Fibroblast of gingiva (primary cell): ENCODE measurements at regions not wholly inside any gene's neighbourhood (a gene's known extent, or its start where the extent isn't known, plus 50 kb on each side); places are given as distances from the start of the nearest gene placed in this dataset.

Source experiments
- DNase-seq: peaks from one replicate; pipeline ENCODE4 v3.0.0-alpha.2; 2011; ENCODE audit warnings: low read depth

DNA sequence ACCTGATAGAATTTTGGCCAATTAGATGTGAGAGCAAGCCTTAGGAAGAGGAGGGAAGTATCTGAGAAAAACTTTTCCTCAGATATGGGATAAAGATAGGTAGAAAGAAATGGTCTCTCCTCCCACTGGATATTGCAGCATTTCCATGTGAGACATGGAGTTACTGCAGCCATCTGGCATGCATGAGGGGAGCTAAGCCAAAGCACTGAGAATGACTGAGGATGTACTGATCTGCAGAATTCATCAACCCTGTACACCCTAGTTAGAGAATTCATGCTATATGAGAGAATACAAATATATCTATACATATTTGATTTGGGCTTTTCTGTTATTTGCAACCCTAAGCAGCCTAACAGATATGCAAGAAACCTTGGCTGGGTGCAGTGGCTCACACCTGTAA is 52.5 kb upstream of the RPL34 start:
- DNase-seq = no peak

DNA sequence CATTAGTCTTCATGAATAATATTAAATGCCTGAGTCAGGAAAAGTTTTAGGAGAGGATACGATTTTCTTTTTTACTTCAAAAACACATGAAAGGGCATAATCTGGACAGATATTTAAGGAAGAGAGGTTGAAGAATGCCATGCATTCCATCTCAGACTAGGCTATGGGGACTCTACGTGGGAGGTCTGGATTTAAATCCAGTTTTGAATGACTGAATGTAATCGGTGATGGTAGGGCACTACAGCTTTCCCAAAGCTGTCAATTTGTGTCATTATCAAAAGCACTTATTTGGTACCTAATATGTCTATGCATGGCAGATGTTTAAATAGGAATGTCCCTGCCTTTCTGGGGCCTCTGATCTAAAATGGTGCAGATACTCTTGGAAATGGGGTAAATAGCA is 59.3 kb upstream of the RPL34 start:
- no peak for DNase-seq

DNA sequence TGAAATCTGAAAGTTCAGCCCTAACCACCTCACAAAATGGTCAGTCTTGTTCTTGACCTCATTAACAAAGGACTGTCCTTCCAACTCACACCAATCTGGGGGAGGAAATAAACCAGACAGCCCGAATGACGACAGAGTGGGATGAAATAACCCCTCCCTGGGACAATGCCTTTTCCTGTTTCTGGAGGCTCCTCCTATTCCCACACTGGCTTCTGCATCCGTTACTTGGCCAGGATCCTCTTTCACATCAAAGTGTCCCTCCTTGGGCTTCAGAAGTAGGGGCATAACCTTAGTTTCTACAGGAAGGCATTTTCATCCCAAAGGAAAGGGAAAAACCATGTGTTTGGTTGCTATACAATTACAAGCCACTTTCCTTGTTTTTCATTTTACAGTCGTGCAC is 59.8 kb upstream of the RPL34 start:
- no peak for DNase-seq

DNA sequence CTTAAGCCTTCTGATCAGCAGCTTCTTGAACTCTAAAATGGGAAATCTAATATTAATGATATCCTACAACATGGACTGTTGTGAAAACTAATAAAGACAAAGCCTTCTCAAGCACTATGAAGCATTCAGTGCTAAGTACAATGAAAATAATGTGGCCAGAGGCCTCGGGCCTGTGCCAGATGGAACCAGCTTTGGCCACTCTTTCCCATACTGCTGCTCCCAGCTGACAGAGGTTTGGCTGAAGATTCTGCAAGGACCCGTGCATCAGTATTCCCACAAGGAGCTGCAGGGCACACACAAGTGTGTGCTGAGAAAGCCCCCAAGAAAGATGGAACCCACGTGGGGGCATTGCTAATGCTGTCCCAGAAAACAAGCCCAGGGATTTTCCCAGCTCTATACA is 60.5 kb upstream of the RPL34 start:
- DNase-seq = no peak

DNA sequence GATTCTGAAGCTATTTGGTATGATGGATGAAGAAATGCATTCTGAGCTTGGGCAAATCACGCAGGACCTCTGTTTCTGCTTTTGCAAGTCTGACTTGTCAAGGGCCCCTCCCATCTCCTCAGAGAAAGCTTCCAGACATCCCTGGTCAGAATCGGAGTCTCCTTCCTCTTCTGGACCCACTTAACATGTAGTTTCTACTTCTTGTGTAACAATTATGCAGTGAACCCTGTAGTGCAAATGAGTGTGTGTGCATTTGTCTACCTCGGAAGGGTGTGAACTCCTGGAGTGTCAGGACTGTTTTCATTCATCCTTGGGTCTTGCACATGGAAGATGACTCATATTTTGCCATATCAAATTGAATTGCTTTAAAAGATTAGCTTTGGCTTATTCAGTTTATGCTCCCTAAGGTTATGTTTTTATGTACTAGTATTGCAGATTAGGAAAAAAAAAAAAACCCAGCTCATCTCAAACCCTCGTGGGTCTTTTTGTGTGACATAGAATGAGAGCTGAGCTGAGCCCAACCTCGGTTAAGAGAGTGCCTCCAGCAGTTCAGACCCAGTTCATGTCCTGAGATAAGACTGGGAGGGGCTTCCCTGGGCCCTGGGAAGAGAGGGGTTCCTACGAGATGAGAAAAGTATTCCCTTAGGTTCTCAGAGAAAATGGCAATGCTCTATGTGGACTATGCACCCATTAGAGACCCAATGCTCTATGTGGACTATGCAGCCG is 61.1 kb upstream of the RPL34 start:
- no peak for DNase-seq

DNA sequence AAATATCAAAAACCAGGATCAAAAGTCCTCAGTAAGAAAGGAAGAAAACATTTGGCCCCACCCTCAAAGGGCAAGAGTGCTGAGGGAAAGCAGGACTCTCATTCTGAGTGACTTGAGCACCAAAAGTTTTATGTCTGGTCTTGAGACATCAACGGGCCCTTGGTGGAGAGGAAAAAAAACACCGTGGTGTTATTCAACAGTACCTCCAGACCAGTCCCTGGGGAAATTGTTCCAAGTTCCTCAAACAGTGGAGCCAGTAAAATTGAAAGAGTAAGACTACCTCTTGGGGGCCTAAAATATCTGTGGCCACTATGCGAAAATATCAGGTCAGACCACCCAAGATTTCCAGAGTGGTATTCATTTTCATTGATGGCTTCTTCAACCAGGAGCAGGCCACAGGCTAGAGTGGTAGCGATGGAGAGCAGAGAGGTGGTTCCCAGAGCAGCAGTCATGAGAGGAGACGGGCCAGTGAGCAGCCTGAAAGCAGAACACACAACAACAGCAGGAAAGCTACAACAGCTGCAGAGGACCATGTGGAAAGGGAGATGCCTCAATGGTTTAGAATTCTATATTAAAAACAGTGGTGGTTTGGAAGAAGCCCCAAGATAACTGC is 63.7 kb upstream of the RPL34 start:
- DNase-seq = no peak

DNA sequence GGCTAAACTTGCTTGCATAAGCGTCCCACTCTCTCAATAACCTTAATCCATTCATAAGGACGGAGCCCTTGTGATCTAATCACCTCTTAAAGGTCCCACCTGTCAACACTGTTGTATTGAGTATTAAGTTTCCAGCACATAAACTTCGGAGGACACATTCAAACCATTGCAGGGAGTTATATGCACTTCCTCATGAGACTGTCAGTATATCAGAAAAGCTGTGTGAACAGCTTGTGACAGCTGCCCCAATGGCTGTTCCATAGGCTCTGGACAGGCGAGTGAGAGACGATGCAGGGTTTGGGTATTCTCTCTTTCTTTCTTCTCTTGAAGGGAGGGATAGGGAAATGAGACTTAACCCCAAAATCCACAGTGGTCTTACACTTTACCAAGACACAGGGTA is 64.2 kb upstream of the RPL34 start:
- DNase-seq = no peak

DNA sequence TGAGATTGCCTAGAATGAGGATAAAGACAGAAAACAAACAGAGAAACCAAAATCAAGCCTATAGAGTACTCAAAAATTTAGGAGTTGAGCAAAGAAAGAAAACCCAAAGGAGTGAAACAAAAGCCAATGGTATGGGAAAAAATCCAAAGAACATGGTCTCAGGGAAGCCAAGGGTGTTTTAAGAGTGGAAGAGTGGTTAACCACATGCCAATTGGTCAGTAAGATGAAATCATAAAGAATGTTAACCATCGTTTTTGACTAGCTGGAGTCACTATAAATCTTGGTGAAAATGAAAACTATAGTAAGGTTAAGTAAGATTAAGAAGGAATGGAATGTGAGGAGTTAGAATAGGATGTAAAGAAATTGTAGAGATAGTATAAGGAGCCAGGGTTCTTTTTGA is 64.7 kb upstream of the RPL34 start:
- no peak for DNase-seq

DNA sequence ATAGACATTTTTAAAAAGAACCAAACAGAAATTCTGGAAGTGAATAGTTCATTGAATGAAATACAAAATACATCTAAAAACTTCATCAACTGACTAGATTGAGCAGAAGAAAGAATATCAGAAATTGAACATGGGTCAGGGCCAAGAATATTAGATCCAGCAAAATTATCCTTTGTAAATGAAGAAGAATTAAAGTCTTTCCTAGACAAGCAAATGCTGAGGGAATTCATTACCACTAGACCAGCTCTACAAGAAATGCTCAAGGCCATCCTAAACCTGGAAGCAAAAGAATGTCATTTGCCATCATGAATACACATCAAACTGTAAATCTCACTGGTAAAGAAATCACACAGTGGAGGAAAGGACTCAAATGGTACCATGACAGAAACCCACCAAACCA is 72.7 kb upstream of the RPL34 start:
- no peak for DNase-seq

DNA sequence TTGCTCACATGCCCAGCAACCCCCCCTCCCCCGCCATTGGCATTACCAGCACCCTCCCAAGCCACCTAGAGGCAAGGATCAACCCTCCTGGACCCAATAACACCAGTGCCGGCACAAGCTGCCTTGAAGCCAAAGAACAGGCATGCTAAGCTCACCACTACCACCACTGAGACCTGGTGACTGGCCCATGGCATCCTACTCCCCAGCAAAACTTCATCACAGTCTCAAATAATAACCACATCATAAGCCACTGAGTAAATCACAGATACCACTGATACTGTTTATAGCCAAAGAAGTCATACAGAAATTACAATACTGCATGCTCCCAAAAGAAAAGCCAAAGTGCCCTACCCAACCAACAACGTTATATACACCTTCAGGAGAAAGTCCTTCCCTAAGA is 73.6 kb upstream of the RPL34 start:
- DNase-seq = no peak

DNA sequence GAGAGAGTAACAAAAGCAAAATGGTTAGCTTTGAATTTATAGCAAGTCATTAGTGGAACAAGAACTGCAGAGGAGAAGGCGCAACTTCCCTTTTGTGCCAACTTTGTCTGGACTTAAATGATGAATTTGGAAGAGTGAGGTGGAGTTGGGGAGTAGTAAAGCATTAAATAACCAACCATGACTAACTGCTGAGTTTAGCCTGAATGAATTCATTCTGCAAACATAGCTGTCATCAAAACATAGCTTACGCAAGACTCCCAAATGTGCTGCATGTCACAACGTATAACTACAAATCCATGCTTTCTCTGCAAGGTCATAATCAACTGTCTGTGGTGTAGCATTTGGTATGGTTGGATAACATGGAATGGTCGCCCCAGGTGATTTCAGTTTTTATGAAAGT is 75.9 kb upstream of the RPL34 start:
- DNase-seq = peak; percentile 19

DNA sequence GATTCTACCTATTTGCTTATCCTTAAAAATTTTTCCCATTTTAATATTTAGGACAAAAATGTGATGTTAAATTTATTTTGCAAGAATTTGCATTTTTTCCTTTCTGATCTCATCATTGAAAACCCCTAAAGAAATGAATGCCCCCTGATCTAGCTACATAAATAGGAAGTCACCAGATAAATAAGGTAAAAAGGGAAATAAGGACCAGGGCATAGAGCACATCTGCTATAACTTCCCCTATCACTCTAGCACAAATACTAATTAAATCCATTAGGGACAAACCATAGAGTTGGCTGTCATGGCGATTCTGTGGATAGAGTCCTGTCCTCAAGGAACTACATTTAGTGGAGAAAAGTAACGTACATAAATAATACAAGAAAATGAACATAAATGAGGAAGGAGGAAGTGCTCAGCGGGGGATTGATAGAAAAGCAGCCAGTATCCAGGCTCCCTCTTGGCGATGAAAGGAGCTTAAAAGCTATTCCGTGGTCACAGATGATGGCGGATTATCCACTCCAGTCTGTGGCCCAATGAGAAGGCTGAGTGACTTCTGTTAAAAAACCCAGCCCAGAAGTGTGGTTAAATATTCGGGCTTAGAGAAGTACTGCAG is 76.9 kb upstream of the RPL34 start:
- DNase-seq = no peak

DNA sequence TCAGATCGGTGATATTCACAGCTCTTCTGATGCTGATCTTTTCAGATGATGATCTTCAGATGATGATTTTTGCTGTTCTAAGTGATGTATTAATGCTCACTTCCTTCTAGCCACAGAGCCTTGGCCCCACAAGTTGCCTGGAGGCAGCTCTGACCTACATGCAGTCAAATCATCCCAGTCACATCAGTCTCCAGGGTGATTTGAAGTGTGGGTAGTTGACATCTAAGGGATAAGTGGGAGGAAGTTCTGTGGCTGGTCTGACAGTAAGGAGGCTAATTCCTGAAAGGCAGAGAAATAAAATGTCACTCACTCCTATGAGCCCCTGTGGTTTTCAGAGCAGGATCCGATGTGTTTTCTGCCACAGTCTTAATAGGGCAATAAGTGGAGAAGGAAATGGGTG is 79.8 kb upstream of the RPL34 start:
- DNase-seq = no peak

DNA sequence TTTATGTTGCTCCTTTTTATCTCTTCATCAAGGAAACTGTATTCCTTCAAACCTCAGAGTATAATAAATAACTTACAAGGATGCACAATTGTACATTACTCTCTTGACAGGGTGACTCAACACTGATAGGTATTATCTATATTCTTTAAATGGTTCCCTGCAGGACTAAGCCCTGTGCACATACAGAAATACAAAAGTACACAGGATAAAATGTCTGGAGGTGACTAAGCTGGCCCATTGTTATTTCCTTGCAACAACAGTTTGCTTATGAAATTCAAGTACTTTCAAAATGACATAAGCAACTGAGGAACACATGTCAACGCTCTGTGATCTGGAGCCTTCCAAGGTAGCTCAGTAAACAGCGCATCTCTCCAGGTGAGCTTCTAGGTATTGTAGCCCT is 83.8 kb upstream of the RPL34 start:
- no peak for DNase-seq

DNA sequence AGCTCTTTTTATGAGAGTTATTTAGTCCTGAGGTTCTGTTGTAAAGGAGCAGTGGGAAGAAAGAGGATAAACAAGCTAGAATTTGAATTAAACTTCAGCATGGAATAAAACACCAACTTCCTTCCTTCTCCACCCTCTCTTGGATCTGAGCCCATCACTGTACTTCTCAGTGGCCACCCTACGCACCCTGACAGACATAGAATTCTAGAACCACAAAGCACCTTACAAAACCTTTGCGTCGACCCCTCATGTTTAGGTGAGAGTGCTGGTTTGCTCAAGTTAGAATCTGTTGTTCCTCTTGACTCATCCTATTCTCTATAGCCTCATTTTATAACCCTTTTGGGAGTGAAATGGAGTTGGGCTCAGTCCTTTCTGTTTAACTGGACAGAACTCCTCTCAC is 84.6 kb upstream of the RPL34 start:
- DNase-seq = no peak

DNA sequence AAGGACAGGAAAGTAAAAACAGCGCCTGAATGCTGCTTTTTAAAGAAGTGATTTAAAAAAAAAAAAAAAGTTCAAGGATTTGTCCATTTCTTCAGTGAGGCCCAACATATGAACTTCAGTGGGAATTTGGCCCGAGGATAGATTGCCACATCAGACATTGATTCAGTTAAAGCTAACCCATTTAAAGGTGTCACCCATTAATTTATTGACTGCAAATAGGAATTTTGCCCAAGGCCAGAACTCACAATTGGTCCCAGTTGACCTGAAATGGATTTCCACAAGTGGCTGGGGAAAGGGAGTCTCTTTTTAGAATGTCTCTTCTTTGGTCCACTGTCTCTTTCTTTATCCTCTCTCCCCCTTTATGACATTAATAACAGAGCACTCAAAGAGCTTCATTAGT is 86.5 kb upstream of the RPL34 start:
- DNase-seq = no peak

DNA sequence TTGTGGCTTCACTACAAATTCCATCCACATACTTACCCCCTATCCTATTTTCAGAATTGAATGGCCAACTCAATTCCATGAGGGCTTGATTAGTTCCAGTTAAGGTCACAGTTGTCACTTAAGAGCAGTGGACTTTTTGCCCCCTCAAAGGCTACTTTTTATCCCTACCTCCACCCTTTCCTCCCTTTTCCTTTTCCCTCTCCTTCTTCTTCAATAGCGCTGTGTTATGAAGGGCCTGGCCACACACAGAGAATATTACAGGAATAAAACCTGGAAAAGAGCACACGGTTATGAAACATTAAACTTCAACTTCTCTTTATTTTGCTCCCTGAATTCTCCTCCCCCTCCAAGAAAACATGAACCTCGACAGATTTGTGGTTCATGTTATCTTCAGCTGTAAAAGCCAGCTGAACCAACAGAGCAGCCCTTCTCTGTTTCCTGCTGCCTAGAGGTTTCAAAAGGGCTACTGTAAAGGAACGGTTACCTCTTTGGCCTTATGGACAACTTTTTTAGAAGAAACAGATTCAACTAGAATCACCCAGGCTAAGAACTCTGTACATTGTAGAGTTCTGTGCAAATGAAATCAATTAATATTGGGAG is 87.0 kb upstream of the RPL34 start:
- DNase-seq = no peak

DNA sequence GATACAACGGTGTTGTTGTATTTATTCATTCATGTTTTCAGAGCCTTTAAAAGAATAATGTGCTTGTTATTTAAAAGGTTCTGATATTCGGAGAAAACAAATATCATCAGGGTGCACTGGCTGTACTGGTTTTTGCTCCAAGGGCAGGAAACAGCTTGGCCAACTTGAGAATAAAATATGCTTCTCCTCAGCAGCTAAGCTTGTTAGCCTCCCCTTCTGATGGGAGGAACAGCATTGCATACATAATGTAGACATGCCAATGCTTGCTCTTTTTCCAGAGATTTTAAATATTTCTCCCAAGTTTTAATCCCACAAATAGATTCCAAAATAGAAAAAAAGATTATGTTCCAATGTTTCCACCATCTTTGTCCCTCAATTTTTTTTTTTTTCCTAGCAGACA is 87.6 kb upstream of the RPL34 start:
- no peak for DNase-seq

DNA sequence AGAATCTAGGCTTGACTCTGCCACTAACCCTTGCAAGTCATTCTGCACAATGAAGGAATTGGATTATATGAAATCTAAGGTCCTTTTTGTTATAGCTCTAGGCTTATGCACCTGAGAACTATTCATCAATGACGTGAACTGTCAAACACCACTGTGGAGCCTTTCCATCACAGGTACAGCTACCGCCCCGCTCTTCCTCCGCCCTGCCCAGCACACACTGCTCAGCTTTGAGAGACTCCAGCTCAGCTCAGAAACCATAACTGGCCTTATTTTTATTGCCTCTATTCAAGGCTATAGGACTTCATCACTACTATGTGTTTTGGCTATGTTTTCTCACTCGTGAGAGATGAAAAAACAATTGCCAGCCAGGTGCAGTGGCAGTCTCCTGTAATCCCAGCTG is 88.2 kb upstream of the RPL34 start:
- DNase-seq = no peak

DNA sequence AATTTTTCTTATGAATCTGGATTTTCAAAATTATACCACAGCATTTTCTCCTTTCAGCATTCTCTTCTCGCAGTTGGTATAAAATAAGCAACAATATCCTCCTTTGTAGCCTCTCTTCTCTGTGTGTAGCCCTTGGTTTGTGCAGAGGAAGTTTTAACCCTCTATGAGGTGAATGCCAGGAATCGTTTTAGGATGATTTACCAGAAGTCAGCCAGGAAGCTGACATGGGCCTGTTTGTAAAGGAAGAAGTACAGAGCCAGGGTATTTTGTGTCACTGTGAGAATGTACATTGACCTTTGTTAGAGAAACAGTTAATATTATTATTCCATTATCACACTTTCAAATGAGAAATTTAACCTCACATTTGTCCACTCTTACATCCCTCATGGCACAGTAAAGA is 88.9 kb upstream of the RPL34 start:
- DNase-seq = no peak

DNA sequence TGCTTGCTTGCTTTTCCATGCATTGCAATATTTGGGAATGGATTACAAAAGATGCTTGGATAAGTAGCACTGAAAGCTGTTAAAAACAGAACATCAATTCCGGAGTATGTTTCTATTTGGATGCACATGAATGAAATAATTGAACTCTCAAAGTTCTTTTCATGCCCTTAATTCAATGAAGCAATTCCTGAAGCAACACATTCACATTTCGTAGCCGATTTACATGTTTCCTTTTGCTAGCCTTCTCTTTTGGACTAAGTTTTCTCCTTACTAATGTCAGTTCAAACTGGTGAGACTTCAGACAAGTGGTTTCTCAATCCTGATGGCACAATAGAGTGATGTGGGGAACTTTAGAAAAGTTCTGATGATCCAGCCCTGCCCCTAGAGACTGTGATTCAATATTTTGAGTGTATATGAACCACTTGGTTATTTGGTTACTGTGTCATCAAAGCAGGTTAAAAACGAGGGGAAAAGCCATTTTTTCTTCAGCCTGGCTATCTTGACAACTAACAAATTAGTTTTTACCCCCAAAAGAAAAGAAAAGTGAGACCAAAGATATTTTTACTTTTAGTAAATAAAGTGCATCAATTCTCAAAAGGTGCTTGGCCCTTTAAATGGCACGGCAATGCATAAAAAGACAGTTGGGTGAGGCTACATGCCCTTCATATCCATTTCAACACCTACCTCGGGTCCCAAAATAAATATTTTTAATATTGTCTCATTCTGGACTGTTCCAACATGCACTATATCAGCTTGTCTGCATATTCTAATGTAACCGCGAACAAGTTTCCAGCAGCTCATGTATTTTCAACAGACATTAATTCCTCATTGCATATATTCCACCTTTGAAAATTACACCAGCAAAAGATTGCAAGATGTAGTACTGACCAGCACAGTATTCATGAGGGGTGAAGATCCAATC is 90.1 kb upstream of the RPL34 start:
- no peak for DNase-seq

DNA sequence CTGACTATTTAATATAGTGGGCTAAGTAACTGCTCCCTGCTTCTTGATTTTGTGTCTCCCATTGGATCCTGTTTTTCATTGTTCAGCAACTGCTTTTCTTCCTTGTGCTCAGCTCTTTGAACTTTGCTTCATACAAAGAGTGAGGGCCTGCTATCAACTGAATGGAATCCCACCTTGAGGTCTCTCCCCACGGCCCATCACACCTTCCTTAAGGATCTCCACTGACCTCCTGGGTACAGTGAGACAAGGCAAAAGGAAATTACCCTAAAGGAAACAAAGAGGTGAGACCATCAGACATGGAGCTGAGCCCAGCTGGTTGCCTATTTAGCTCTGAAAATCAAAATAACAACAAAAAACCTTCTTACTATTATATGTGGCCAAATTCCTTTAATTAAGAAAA is 91.3 kb upstream of the RPL34 start:
- DNase-seq = no peak
